Transverse colon (tissue), 4 donors: ENCODE measurements at regions not wholly inside any gene's neighbourhood (a gene's known extent, or its start where the extent isn't known, plus 50 kb on each side); places are given as distances from the start of the nearest gene placed in this dataset.

Experiments used
- CTCF ChIP-seq, 5 experiments: fragments of 200-600 bp in 3 of 5; fragments of 450-650 bp in 2 of 5; sonication (generic) in 3 of 5; IDR thresholded peaks; 1 replicate in 2 of 5; 2 replicates in 3 of 5; pipeline ENCODE4 v1.5.1; 2016 to 2017; ENCODE audit warnings: antibody characterized with exemption in 5 of 5, inconsistent platforms in 3 of 5, mild to moderate bottlenecking in 2 of 5, moderate library complexity in 1 of 5
- POLR2AphosphoS5 ChIP-seq, 3 donors: sonication (generic); formaldehyde crosslinking; IDR thresholded peaks; one replicate each; pipeline ENCODE4 v1.6.1; 2016; ENCODE audit warnings: antibody characterized with exemption in 3 of 3

DNA sequence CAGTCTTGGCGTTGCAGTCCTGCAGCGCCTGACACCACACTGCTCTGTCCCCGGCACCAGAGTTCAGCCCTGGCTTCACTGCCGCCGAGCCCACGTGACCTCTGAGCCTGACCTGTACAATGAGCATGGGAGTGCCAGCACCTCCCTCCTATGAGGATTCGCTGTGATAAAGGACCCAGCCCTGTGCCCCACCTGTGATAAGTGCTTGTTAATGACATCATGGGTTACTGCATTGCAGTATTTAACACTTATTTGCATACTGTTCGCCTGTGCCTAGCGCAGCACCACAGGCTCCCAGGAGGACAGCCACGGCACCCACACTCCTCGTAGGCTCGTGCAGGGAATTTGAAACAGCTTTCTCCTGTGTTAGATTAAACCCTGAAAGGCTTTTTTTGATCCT is 118.2 kb upstream of the GSC start:
- TF ChIP-seq CTCF (IDR thresholded peaks at IDR 0.05) (no peak), POLR2AphosphoS5 (IDR thresholded peaks at IDR 0.05) (peak in 2 of 3 donors; percentile 54 to 81)
